ENCODE measurements at regions not wholly inside any gene's neighbourhood (a gene's known extent, or its start where the extent isn't known, plus 50 kb on each side); places are given as distances from the start of the nearest gene placed in this dataset.

- H3K4me3 ChIP-seq (ENCODE audit: low read depth, low read length) = no peak overlapping the region
- no peak for TF ChIP-seq CTCF (IDR thresholded peaks at IDR 0.05; ENCODE audit: low read depth, low read length)
Measured at GRCh38 chr3:66723231-66723630, 222.4 kb upstream of the LRIG1 start.

- no peak for TF ChIP-seq CTCF (IDR thresholded peaks at IDR 0.05; ENCODE audit: low read depth, low read length)
- no peak overlapping the region for H3K4me3 ChIP-seq (ENCODE audit: low read depth, low read length)
Measured at GRCh38 chr3:66729687-66730393, 229.0 kb upstream of the LRIG1 start.

GRCh38 chr3:66738625-66739365 lies 238.0 kb upstream of the LRIG1 start:
- TF ChIP-seq CTCF (IDR thresholded peaks at IDR 0.05; ENCODE audit: low read depth, low read length) = no peak
- H3K4me3 ChIP-seq (ENCODE audit: low read depth, low read length) = no peak overlapping the region

- H3K4me3 ChIP-seq (ENCODE audit: low read depth, low read length) = no peak overlapping the region
- no peak for TF ChIP-seq CTCF (IDR thresholded peaks at IDR 0.05; ENCODE audit: low read depth, low read length)
Measured at GRCh38 chr3:66740260-66740659, 239.4 kb upstream of the LRIG1 start.

GRCh38 chr3:66744521-66744920 lies 243.7 kb upstream of the LRIG1 start:
- TF ChIP-seq CTCF (IDR thresholded peaks at IDR 0.05; ENCODE audit: low read depth, low read length) = no peak

GRCh38 chr3:66744986-66745385 lies 244.2 kb upstream of the LRIG1 start:
- H3K4me3 ChIP-seq (ENCODE audit: low read depth, low read length) = no peak overlapping the region
- no peak for TF ChIP-seq CTCF (IDR thresholded peaks at IDR 0.05; ENCODE audit: low read depth, low read length)

More at GRCh38 chr3:66744521-66744920, 243.7 kb upstream of the LRIG1 start:
- H3K4me3 ChIP-seq (ENCODE audit: low read depth, low read length) = no peak overlapping the region

- TF ChIP-seq CTCF (IDR thresholded peaks at IDR 0.05; ENCODE audit: low read depth, low read length) = no peak
- no peak overlapping the region for H3K4me3 ChIP-seq (ENCODE audit: low read depth, low read length)
Measured at GRCh38 chr3:66747261-66747660, 246.4 kb upstream of the LRIG1 start.
